Astrocyte (in vitro differentiated cells and primary cell): ENCODE measurements at regions not wholly inside any gene's neighbourhood (a gene's known extent, or its start where the extent isn't known, plus 50 kb on each side); places are given as distances from the start of the nearest gene placed in this dataset.

Experiments
- DNase-seq: peaks from one replicate; pipeline ENCODE4 v3.0.0-alpha.2; 2010; ENCODE audit warnings: low read depth
- FAIRE-seq: peaks from 2 replicates; lab custom pipeline; 2011; peaks lifted over from hg19 to GRCh38; lab: Jason Lieb, UNC
- H2AFZ ChIP-seq: 2 replicates; pipeline ENCODE4 v1.6.0; 2012; ENCODE audit warnings: low read depth, low read length, inconsistent platforms
- H3K27ac ChIP-seq: 2 replicates; pipeline ENCODE4 v1.5.1; 2011; ENCODE audit warnings: low read depth, low read length, inconsistent platforms
- H3K27me3 ChIP-seq: 2 replicates; pipeline ENCODE4 v1.6.0; 2011; ENCODE audit warnings: low read length, inconsistent platforms; ENCODE audit not compliant: insufficient read depth
- H3K36me3 ChIP-seq: 2 replicates; pipeline ENCODE4 v1.5.1; 2011; ENCODE audit warnings: low read length, inconsistent platforms; ENCODE audit not compliant: insufficient read depth
- H3K4me1 ChIP-seq: 2 replicates; pipeline ENCODE4 v1.5.1; 2011; ENCODE audit warnings: low read length, inconsistent platforms; ENCODE audit not compliant: insufficient read depth
- H3K4me2 ChIP-seq: 2 replicates; pipeline ENCODE4 v1.6.0; 2012; ENCODE audit warnings: low read length, inconsistent platforms
- H3K4me3 ChIP-seq: 2 replicates; pipeline ENCODE4 v1.5.1; 2011; ENCODE audit warnings: low read depth, mild to moderate bottlenecking, low read length, inconsistent platforms; ENCODE audit not compliant: insufficient read depth
- H3K79me2 ChIP-seq: 2 replicates; pipeline ENCODE4 v1.6.0; 2012; ENCODE audit warnings: mild to moderate bottlenecking, low read length, inconsistent platforms; ENCODE audit not compliant: insufficient read depth
- H3K9ac ChIP-seq: 2 replicates; pipeline ENCODE4 v1.6.0; 2012; ENCODE audit warnings: mild to moderate bottlenecking, low read length, inconsistent platforms
- H3K9me3 ChIP-seq: 2 replicates; pipeline ENCODE4 v1.5.1; 2012; ENCODE audit warnings: low read depth, mild to moderate bottlenecking, low read length, inconsistent platforms; ENCODE audit not compliant: insufficient read depth
- H4K20me1 ChIP-seq: 2 replicates; pipeline ENCODE4 v1.6.0; 2012; ENCODE audit warnings: low read length, inconsistent platforms; ENCODE audit not compliant: insufficient read depth
- H3K27ac Mint-ChIP-seq: one replicate; pipeline ENCODE4 v1.8.0; 2021; ENCODE audit warnings: mild to moderate bottlenecking, mixed read lengths; ENCODE audit not compliant: unreplicated experiment
- H3K27me3 Mint-ChIP-seq: one replicate; pipeline ENCODE4 v1.8.0; 2021; ENCODE audit warnings: low read depth, mixed read lengths; ENCODE audit not compliant: unreplicated experiment
- H3K36me3 Mint-ChIP-seq: one replicate; pipeline ENCODE4 v1.8.0; 2021; ENCODE audit warnings: low read depth, mixed read lengths; ENCODE audit not compliant: unreplicated experiment
- H3K4me1 Mint-ChIP-seq: one replicate; pipeline ENCODE4 v1.8.0; 2021; ENCODE audit warnings: low read depth, mixed read lengths; ENCODE audit not compliant: unreplicated experiment
- H3K4me3 Mint-ChIP-seq: one replicate; pipeline ENCODE4 v1.8.0; 2021; ENCODE audit warnings: mild to moderate bottlenecking, moderate library complexity, mixed read lengths; ENCODE audit not compliant: unreplicated experiment
- H3K9me3 Mint-ChIP-seq: one replicate; pipeline ENCODE4 v1.8.0; 2021; ENCODE audit warnings: mild to moderate bottlenecking, mixed read lengths; ENCODE audit not compliant: unreplicated experiment
- CTCF ChIP-seq: IDR thresholded peaks from 2 replicates; pipeline ENCODE4 v1.5.1; 2011; ENCODE audit warnings: low read depth, mild to moderate bottlenecking, inconsistent platforms, low read length, moderate library complexity; ENCODE audit not compliant: insufficient read depth
- EZH2 ChIP-seq: IDR thresholded peaks from 2 replicates; pipeline ENCODE4 v1.6.1; 2012; ENCODE audit warnings: mild to moderate bottlenecking, low read length, inconsistent platforms; ENCODE audit not compliant: insufficient read depth

- Mint-ChIP-seq H3K27ac (no peak overlapping the region), H3K4me1 (no peaks in the 10 kb centered on the region), H3K27me3 (peaks cover 5% of the 10 kb centered on the region), H3K36me3 (no peaks in the 10 kb centered on the region), H3K4me3 (no peak overlapping the region), H3K9me3 (peaks cover 3% of the 10 kb centered on the region)
- peak; percentile 12 for DNase-seq
- Histone ChIP-seq H3K27ac (no peak overlapping the region), H3K4me2 (no peak overlapping the region), H3K36me3 (no peaks in the 10 kb centered on the region), H2AFZ (no peak overlapping the region), H3K4me1 (no peaks in the 10 kb centered on the region), H3K9me3 (no peaks in the 10 kb centered on the region), H3K9ac (no peak overlapping the region), H3K79me2 (no peaks in the 10 kb centered on the region), H3K4me3 (no peak overlapping the region), H3K27me3 (no peaks in the 10 kb centered on the region), H4K20me1 (no peaks in the 10 kb centered on the region)
- FAIRE-seq, result peak; percentile 76
- TF ChIP-seq CTCF (no peak), EZH2 (no peak)
Measured at GRCh38 chrX:40326186-40326965, 228.6 kb upstream of the BCOR start.

- no peak for FAIRE-seq
- Mint-ChIP-seq H3K4me1 (no peaks in the 10 kb centered on the region), H3K36me3 (no peaks in the 10 kb centered on the region), H3K27ac (no peak overlapping the region), H3K27me3 (peaks cover 5% of the 10 kb centered on the region), H3K4me3 (no peak overlapping the region), H3K9me3 (peaks cover 9% of the 10 kb centered on the region)
- Histone ChIP-seq H3K79me2 (no peaks in the 10 kb centered on the region), H3K4me3 (no peak overlapping the region), H3K27me3 (no peaks in the 10 kb centered on the region), H3K4me2 (no peak overlapping the region), H3K27ac (no peak overlapping the region), H2AFZ (no peak overlapping the region), H4K20me1 (no peaks in the 10 kb centered on the region), H3K36me3 (no peaks in the 10 kb centered on the region), H3K9me3 (no peaks in the 10 kb centered on the region), H3K9ac (no peak overlapping the region), H3K4me1 (no peaks in the 10 kb centered on the region)
- TF ChIP-seq CTCF (no peak), EZH2 (no peak)
- no peak for DNase-seq
Measured at GRCh38 chrX:40325161-40325560, 227.4 kb upstream of the BCOR start.

GRCh38 chrX:40323977-40324376, 226.2 kb upstream of the BCOR start:
- FAIRE-seq (no peak), DNase-seq (no peak)
- Mint-ChIP-seq H3K27me3 (peaks cover 5% of the 10 kb centered on the region), H3K9me3 (peaks cover 9% of the 10 kb centered on the region), H3K4me1 (no peaks in the 10 kb centered on the region), H3K27ac (no peak overlapping the region), H3K36me3 (no peaks in the 10 kb centered on the region), H3K4me3 (no peak overlapping the region)
- no peak overlapping the region for H3K4me2 ChIP-seq
- no peak overlapping the region for H3K9ac ChIP-seq
- TF ChIP-seq CTCF (no peak), EZH2 (no peak)
- H4K20me1 ChIP-seq, result no peaks in the 10 kb centered on the region
- no peaks in the 10 kb centered on the region for H3K4me1 ChIP-seq
- no peak overlapping the region for H3K4me3 ChIP-seq
- no peaks in the 10 kb centered on the region for H3K36me3 ChIP-seq
- no peak overlapping the region for H3K27ac ChIP-seq
- no peaks in the 10 kb centered on the region for H3K27me3 ChIP-seq
- no peak overlapping the region for H2AFZ ChIP-seq
- H3K79me2 ChIP-seq, result no peaks in the 10 kb centered on the region
- no peaks in the 10 kb centered on the region for H3K9me3 ChIP-seq
